CD14-positive monocyte (primary cell): ENCODE measurements at regions not wholly inside any gene's neighbourhood (a gene's known extent, or its start where the extent isn't known, plus 50 kb on each side); places are given as distances from the start of the nearest gene placed in this dataset.

Experiments used
- DNase-seq, 3 donors: peaks; one replicate each; pipeline ENCODE4 v3.0.0-alpha.2; 2011 to 2022
- H2AFZ ChIP-seq: 2 replicates; pipeline ENCODE4 v1.6.0; 2012; ENCODE audit warnings: mild to moderate bottlenecking, low read depth, low read length, inconsistent platforms; ENCODE audit not compliant: insufficient read depth, poor library complexity, severe bottlenecking
- H3K27ac ChIP-seq, 2 donors: 1 replicate in 1 of 2; 2 replicates in 1 of 2; pipeline ENCODE4 v1.5.1; 2012 to 2013; ENCODE audit warnings: low read length in 2 of 2, control low read depth in 1 of 2, inconsistent platforms in 1 of 2, low read depth in 1 of 2, mild to moderate bottlenecking in 1 of 2
- H3K27me3 ChIP-seq, 2 donors: one replicate each; pipeline versions ENCODE4 v1.6.0 to v1.6.1; 2011 to 2013; ENCODE audit warnings: low read length in 2 of 2; ENCODE audit not compliant: control insufficient read depth in 2 of 2, insufficient read depth in 2 of 2
- H3K36me3 ChIP-seq, 2 donors: replicated peaks in 1 of 2; 1 replicate in 1 of 2; 2 replicates in 1 of 2; pipeline versions ENCODE4 v1.5.1 to v1.6.1; 2012 to 2013; ENCODE audit warnings: low read length in 2 of 2, control low read depth in 1 of 2, inconsistent platforms in 1 of 2, mild to moderate bottlenecking in 1 of 2; ENCODE audit not compliant: insufficient read depth in 2 of 2, control insufficient read depth in 1 of 2
- H3K4me1 ChIP-seq, 2 donors: 1 replicate in 1 of 2; 2 replicates in 1 of 2; pipeline versions ENCODE4 v1.5.1 to v1.6.1; 2012 to 2013; ENCODE audit warnings: low read length in 2 of 2, control low read depth in 1 of 2, inconsistent platforms in 1 of 2, mild to moderate bottlenecking in 1 of 2, moderate library complexity in 1 of 2; ENCODE audit not compliant: insufficient read depth in 2 of 2, control insufficient read depth in 1 of 2
- H3K4me2 ChIP-seq: replicated peaks from 2 replicates; pipeline ENCODE3; 2012; ENCODE audit warnings: low read length, moderate library complexity, mild to moderate bottlenecking; ENCODE audit not compliant: poor library complexity, severe bottlenecking; ENCODE audit errors: extremely low read depth
- H3K4me3 ChIP-seq, 3 experiments: fragments of 200-600 bp in 1 of 3; sonication (generic) in 1 of 3; replicated peaks in 1 of 3; 1 replicate in 2 of 3; 2 replicates in 1 of 3; pipeline ENCODE4 v1.5.1; 2011 to 2013; ENCODE audit warnings: low read length in 3 of 3, mild to moderate bottlenecking in 3 of 3, control low read depth in 2 of 3, low read depth in 2 of 3, inconsistent platforms in 1 of 3, moderate library complexity in 1 of 3
- H3K79me2 ChIP-seq: 2 replicates; pipeline ENCODE4 v1.6.0; 2012; ENCODE audit warnings: mild to moderate bottlenecking, control low read depth, inconsistent platforms, low read length, moderate library complexity; ENCODE audit not compliant: insufficient read depth
- H3K9ac ChIP-seq: 2 replicates; pipeline ENCODE4 v1.6.0; 2017; ENCODE audit warnings: low read length, mild to moderate bottlenecking; ENCODE audit not compliant: insufficient read depth, poor library complexity, severe bottlenecking
- H3K9me3 ChIP-seq, 2 donors: replicated peaks in 1 of 2; 1 replicate in 1 of 2; 2 replicates in 1 of 2; pipeline versions ENCODE4 v1.5.1 to v1.6.1; 2012 to 2013; ENCODE audit warnings: low read length in 2 of 2, control low read depth in 1 of 2; ENCODE audit not compliant: control insufficient read depth in 1 of 2, insufficient read depth in 1 of 2
- H4K20me1 ChIP-seq: 2 replicates; pipeline ENCODE4 v1.6.0; 2012; ENCODE audit warnings: mild to moderate bottlenecking, low read length, control low read depth, moderate library complexity; ENCODE audit not compliant: insufficient read depth
- H3K27ac Mint-ChIP-seq, 7 donors: one replicate each; pipeline ENCODE4 v1.8.0; 2020; ENCODE audit warnings: mild to moderate bottlenecking in 7 of 7, mixed read lengths in 7 of 7, moderate library complexity in 6 of 7, inconsistent platforms in 2 of 7
- H3K27me3 Mint-ChIP-seq, 3 donors: one replicate each; pipeline ENCODE4 v1.8.0; 2021 to 2022; ENCODE audit warnings: low read depth in 3 of 3, mild to moderate bottlenecking in 3 of 3, mixed read lengths in 3 of 3, moderate library complexity in 3 of 3, inconsistent platforms in 1 of 3
- H3K36me3 Mint-ChIP-seq, 2 donors: one replicate each; pipeline ENCODE4 v1.8.0; 2020; ENCODE audit warnings: mixed read lengths in 2 of 2, inconsistent platforms in 1 of 2, mild to moderate bottlenecking in 1 of 2
- H3K4me1 Mint-ChIP-seq: one replicate; pipeline ENCODE4 v1.8.0; 2020; ENCODE audit warnings: mild to moderate bottlenecking, mixed read lengths
- H3K4me3 Mint-ChIP-seq, 2 donors: one replicate each; pipeline ENCODE4 v1.8.0; 2020; ENCODE audit warnings: mild to moderate bottlenecking in 2 of 2, mixed read lengths in 2 of 2, moderate library complexity in 1 of 2
- H3K9me3 Mint-ChIP-seq, 7 donors: one replicate each; pipeline ENCODE4 v1.8.0; 2020 to 2022; ENCODE audit warnings: mixed read lengths in 7 of 7, mild to moderate bottlenecking in 6 of 7, moderate library complexity in 6 of 7, inconsistent platforms in 2 of 7
- CTCF ChIP-seq: fragments of 200-600 bp; IDR thresholded peaks from one replicate; pipeline ENCODE4 v1.8.0; 2022; ENCODE audit warnings: antibody characterized with exemption, mild to moderate bottlenecking
- WGBS: methylation state at CpG from one replicate; pipeline ENCODE4 v1.1.5; 2013; ENCODE audit warnings: missing lambda C conversion rate; ENCODE audit not compliant: insufficient coverage; 5-methylcytosine and 5-hydroxymethylcytosine counted together
- intact Hi-C, 2 donors: fragments of 100-400 bp; cut with micrococcal nuclease; formaldehyde crosslinking; loops; one replicate each; pipeline versions ENCODE4 v1.15.0 to v1.15.1; 2023

GRCh38 chr6:23566418-23566817 lies 559.6 kb upstream of the NRSN1 start:
- WGBS = 100% methylated on average over 2 of the region's 4 CpGs
- no peak overlapping the region for H3K4me2 ChIP-seq
- Mint-ChIP-seq H3K27ac (no peak overlapping the region), H3K36me3 (no peaks in the 10 kb centered on the region), H3K4me1 (no peaks in the 10 kb centered on the region), H3K9me3 (peaks cover 2 to 26% (median 5%) of the 10 kb centered on the region in 7 donors), H3K4me3 (no peak overlapping the region), H3K27me3 (no peaks in the 10 kb centered on the region)
- intact Hi-C loops = no loop called here
- H3K79me2 ChIP-seq = no peaks in the 10 kb centered on the region
- H3K4me1 ChIP-seq = no peaks in the 10 kb centered on the region
- no peaks in the 10 kb centered on the region for H3K36me3 ChIP-seq
- H2AFZ ChIP-seq = no peak overlapping the region
- no peaks in the 10 kb centered on the region for H4K20me1 ChIP-seq
- no peak for TF ChIP-seq CTCF
- H3K27me3 ChIP-seq = no peaks in the 10 kb centered on the region
- H3K9me3 ChIP-seq = peaks cover 16 to 21% of the 10 kb centered on the region in 2 donors
- H3K4me3 ChIP-seq = no peak overlapping the region
- no peak overlapping the region for H3K9ac ChIP-seq
- H3K27ac ChIP-seq = no peak overlapping the region
- no peak for DNase-seq

- Mint-ChIP-seq H3K9me3 (peaks cover 2 to 24% (median 8%) of the 10 kb centered on the region in 7 donors), H3K4me3 (no peak overlapping the region), H3K36me3 (no peaks in the 10 kb centered on the region), H3K4me1 (no peaks in the 10 kb centered on the region), H3K27me3 (no peaks in the 10 kb centered on the region), H3K27ac (no peak overlapping the region)
- Histone ChIP-seq H3K27ac (no peak overlapping the region), H3K36me3 (no peaks in the 10 kb centered on the region), H3K79me2 (no peaks in the 10 kb centered on the region), H3K9me3 (peaks cover 18 to 20% of the 10 kb centered on the region in 2 donors), H3K4me1 (no peaks in the 10 kb centered on the region), H4K20me1 (no peaks in the 10 kb centered on the region), H3K27me3 (no peaks in the 10 kb centered on the region), H3K9ac (no peak overlapping the region), H3K4me3 (no peak overlapping the region), H3K4me2 (no peak overlapping the region), H2AFZ (no peak overlapping the region)
- TF ChIP-seq CTCF = no peak
- WGBS = no CpG with 5 or more reads among the region's 1 CpG
- no peak for DNase-seq
- intact Hi-C loops = no loop called here
Observed at GRCh38 chr6:23568292-23568691, 557.7 kb upstream of the NRSN1 start.
